HEK293 (cell line): ENCODE measurements at regions not wholly inside any gene's neighbourhood (a gene's known extent, or its start where the extent isn't known, plus 50 kb on each side); places are given as distances from the start of the nearest gene placed in this dataset.

Source experiments
- CTCF ChIA-PET: fragments of 350-600 bp; formaldehyde crosslinking; extraction: SDS; loops from one replicate; lab custom pipeline; 2021; ENCODE audit warnings: antibody characterized with exemption; lab: Yijun Ruan, JAX
- POLR2A ChIA-PET: fragments of 300-600 bp; formaldehyde crosslinking; extraction: SDS; loops from one replicate; lab custom pipeline; 2020; ENCODE audit warnings: antibody characterized with exemption, inconsistent platforms; lab: Yijun Ruan, JAX
- H3K27ac ChIP-seq: fragments of 200-500 bp; sonication (Bioruptor generic); 2 replicates; pipeline ENCODE4 v1.5.1; 2014; ENCODE audit warnings: low read depth, low read length, control low read depth, inconsistent platforms; ENCODE audit errors: extremely low read depth
- H3K36me3 ChIP-seq, 2 experiments: fragments of 200-500 bp in 1 of 2; sonication (Bioruptor generic) in 1 of 2; 1 replicate in 1 of 2; 2 replicates in 1 of 2; pipeline ENCODE4 v1.5.1; 2014 to 2017; ENCODE audit warnings: inconsistent platforms in 2 of 2, low read length in 2 of 2; ENCODE audit not compliant: control insufficient read depth in 2 of 2, insufficient read depth in 1 of 2
- H3K4me1 ChIP-seq: fragments of 200-500 bp; sonication (Bioruptor generic); 2 replicates; pipeline ENCODE4 v1.5.1; 2014; ENCODE audit warnings: mild to moderate bottlenecking, low read length, inconsistent platforms; ENCODE audit not compliant: control insufficient read depth, insufficient read depth
- H3K4me3 ChIP-seq: 2 replicates; pipeline ENCODE4 v1.5.1; 2011; ENCODE audit warnings: low read depth, mild to moderate bottlenecking, control low read depth, low read length, moderate library complexity
- H3K9me3 ChIP-seq: fragments of 200-500 bp; sonication (Bioruptor generic); 2 replicates; pipeline ENCODE4 v1.5.1; 2014; ENCODE audit warnings: low read depth, low read length, inconsistent platforms; ENCODE audit not compliant: control insufficient read depth, insufficient read depth
- GFI1B ChIP-seq: fragments of 450-650 bp; formaldehyde crosslinking; IDR thresholded peaks from 2 replicates; pipeline ENCODE4 v1.5.1; 2016; ENCODE audit warnings: missing biosample characterization, missing genetic modification characterization
- GLI4 ChIP-seq: fragments of 450-650 bp; formaldehyde crosslinking; IDR thresholded peaks from 2 replicates; pipeline ENCODE4 v1.5.1; 2016; ENCODE audit warnings: missing biosample characterization, missing genetic modification characterization
- HOXA7 ChIP-seq: sonication (generic); formaldehyde crosslinking; IDR thresholded peaks from 2 replicates; pipeline ENCODE4 v1.8.1; 2022; ENCODE audit warnings: missing genetic modification reagents, borderline replicate concordance
- KLF7 ChIP-seq: fragments of 450-650 bp; formaldehyde crosslinking; IDR thresholded peaks from 2 replicates; pipeline ENCODE4 v1.5.1; 2016; ENCODE audit warnings: missing biosample characterization, missing genetic modification characterization, borderline replicate concordance
- KLF8 ChIP-seq: fragments of 450-650 bp; formaldehyde crosslinking; IDR thresholded peaks from 2 replicates; pipeline ENCODE4 v1.5.1; 2016; ENCODE audit warnings: missing biosample characterization, missing genetic modification characterization
- MEIS1 ChIP-seq: sonication (generic); formaldehyde crosslinking; IDR thresholded peaks from 2 replicates; pipeline ENCODE4 v1.8.1; 2022; ENCODE audit warnings: missing genetic modification reagents, mild to moderate bottlenecking, borderline replicate concordance
- SP7 ChIP-seq: fragments of 450-650 bp; formaldehyde crosslinking; IDR thresholded peaks from 2 replicates; pipeline ENCODE4 v1.5.1; 2016; ENCODE audit warnings: missing biosample characterization, missing genetic modification characterization
- ZIC2 ChIP-seq: fragments of 450-650 bp; formaldehyde crosslinking; IDR thresholded peaks from 2 replicates; pipeline ENCODE4 v1.5.1; 2016; ENCODE audit warnings: missing biosample characterization, missing genetic modification characterization
- ZNF184 ChIP-seq: fragments of 450-650 bp; IDR thresholded peaks from 2 replicates; pipeline ENCODE4 v1.5.1; 2018; ENCODE audit warnings: missing biosample characterization, mild to moderate bottlenecking, missing genetic modification characterization
- ZNF24 ChIP-seq: fragments of 450-650 bp; formaldehyde crosslinking; IDR thresholded peaks from 2 replicates; pipeline ENCODE4 v1.5.1; 2016; ENCODE audit warnings: missing biosample characterization, missing genetic modification characterization
- ZNF302 ChIP-seq: fragments of 450-650 bp; formaldehyde crosslinking; IDR thresholded peaks from 2 replicates; pipeline ENCODE4 v1.5.1; 2016; ENCODE audit warnings: missing biosample characterization, missing genetic modification characterization, low read depth
- ZNF658 ChIP-seq: fragments of 450-650 bp; formaldehyde crosslinking; IDR thresholded peaks from 2 replicates; pipeline ENCODE4; 2016; ENCODE audit warnings: missing biosample characterization, missing genetic modification characterization
- ZNF747 ChIP-seq: fragments of 450-650 bp; formaldehyde crosslinking; IDR thresholded peaks from 2 replicates; pipeline ENCODE4 v1.5.1; 2016; ENCODE audit warnings: missing biosample characterization, missing genetic modification characterization
- ZNF843 ChIP-seq: fragments of 450-650 bp; formaldehyde crosslinking; IDR thresholded peaks from 2 replicates; pipeline ENCODE4 v1.5.1; 2016; ENCODE audit warnings: missing biosample characterization, missing genetic modification characterization
- ZSCAN23 ChIP-seq: fragments of 450-650 bp; formaldehyde crosslinking; IDR thresholded peaks from 2 replicates; pipeline ENCODE4 v1.5.1; 2016; ENCODE audit warnings: missing biosample characterization, missing genetic modification characterization
- TF ChIP-seq, protein P1 (sequence below): fragments of 450-650 bp; formaldehyde crosslinking; IDR thresholded peaks from 2 replicates; pipeline ENCODE4 v1.5.1; 2017; ENCODE audit warnings: missing biosample characterization, missing genetic modification characterization
- TF ChIP-seq, protein P2 (sequence below): fragments of 450-650 bp; formaldehyde crosslinking; IDR thresholded peaks from 2 replicates; pipeline ENCODE4 v1.5.1; 2016; ENCODE audit warnings: missing biosample characterization, missing genetic modification characterization, borderline replicate concordance
- TF ChIP-seq, protein P3 (sequence below): fragments of 450-650 bp; formaldehyde crosslinking; IDR thresholded peaks from 2 replicates; pipeline ENCODE4 v1.5.1; 2016; ENCODE audit warnings: missing biosample characterization, missing genetic modification characterization

DNA sequence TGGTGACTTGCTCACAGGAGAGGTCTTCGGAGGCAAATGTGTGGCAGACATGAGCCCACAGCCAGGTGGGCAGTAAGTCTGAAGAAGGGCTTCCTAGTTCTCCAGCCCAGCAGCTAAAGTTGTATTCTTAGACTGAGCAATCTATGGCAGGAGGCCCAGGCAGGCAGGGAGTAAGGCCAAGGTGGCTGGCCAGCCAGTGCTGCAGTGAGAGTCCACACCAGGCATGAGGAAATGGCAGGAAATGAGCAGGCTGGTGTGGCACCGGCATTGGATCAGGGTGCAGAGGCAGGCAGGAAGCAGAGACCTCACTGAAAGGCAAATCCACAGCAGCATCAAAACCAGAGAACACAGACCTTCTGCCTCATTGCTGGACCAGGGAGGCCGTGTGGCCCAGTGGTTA is 84.6 kb upstream of the PDE1C start:
- Histone ChIP-seq H3K4me1 (no peaks in the 10 kb centered on the region), H3K4me3 (no peak overlapping the region), H3K36me3 (no peaks in the 10 kb centered on the region), H3K27ac (no peak overlapping the region), H3K9me3 (no peaks in the 10 kb centered on the region)
- ChIA-PET CTCF (interaction anchor here (1.1 kb wide), 1 partner anchor 113 kb away, joined by 3 read pairs; no protein-coding TSS in a partner anchor), POLR2A (no interaction called here)
- no peak for TF ChIP-seq MEIS1 (CRISPR knock-in tag)
- no peak for TF ChIP-seq SP7 (tag by site-specific recombination)
- TF ChIP-seq ZNF302 (tag by site-specific recombination), result no peak
- TF ChIP-seq ZNF658 (tag by site-specific recombination), result no peak
- no peak for TF ChIP-seq HOXA7 (CRISPR knock-in tag)
- no peak for TF ChIP-seq ZNF184 (tag by site-specific recombination)
- TF ChIP-seq ZNF747, result no peak
- no peak for TF ChIP-seq KLF8 (tag by site-specific recombination)
- no peak for TF ChIP-seq KLF7
- no peak for TF ChIP-seq GLI4 (tag by site-specific recombination)
- TF ChIP-seq GFI1B (tag by site-specific recombination), result no peak
- TF ChIP-seq ZSCAN23 (tag by site-specific recombination), result no peak
- TF ChIP-seq ZNF24 (tag by site-specific recombination), result no peak
- TF ChIP-seq, protein P1, sequence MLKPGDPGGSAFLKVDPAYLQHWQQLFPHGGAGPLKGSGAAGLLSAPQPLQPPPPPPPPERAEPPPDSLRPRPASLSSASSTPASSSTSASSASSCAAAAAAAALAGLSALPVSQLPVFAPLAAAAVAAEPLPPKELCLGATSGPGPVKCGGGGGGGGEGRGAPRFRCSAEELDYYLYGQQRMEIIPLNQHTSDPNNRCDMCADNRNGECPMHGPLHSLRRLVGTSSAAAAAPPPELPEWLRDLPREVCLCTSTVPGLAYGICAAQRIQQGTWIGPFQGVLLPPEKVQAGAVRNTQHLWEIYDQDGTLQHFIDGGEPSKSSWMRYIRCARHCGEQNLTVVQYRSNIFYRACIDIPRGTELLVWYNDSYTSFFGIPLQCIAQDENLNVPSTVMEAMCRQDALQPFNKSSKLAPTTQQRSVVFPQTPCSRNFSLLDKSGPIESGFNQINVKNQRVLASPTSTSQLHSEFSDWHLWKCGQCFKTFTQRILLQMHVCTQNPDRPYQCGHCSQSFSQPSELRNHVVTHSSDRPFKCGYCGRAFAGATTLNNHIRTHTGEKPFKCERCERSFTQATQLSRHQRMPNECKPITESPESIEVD (tag by site-specific recombination), result no peak

DNA sequence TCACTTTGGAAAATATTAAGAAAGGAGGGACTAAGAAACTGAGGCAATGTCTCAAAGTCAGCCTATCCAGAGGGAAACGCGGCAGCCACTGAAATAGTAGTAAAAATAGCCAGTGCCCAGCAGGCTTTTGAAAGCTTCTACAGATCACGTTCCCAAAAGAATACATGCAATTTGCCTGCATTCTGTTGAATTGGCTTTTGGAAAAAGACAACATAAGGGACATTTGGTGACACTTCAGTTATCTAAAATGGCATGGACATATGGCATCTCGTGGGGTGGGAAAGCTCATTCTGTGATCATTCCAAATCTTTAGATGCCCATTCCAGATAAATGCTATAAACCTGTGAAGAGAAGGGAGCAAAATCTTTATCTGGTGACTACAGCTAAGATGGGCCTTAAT is 82.8 kb upstream of the PDE1C start:
- Histone ChIP-seq H3K4me3 (no peak overlapping the region), H3K9me3 (no peaks in the 10 kb centered on the region), H3K27ac (no peak overlapping the region), H3K36me3 (no peaks in the 10 kb centered on the region), H3K4me1 (no peaks in the 10 kb centered on the region)
- CTCF ChIA-PET, result no interaction called here
- POLR2A ChIA-PET, result no interaction called here
- TF ChIP-seq ZNF843 (tag by site-specific recombination), result no peak

DNA sequence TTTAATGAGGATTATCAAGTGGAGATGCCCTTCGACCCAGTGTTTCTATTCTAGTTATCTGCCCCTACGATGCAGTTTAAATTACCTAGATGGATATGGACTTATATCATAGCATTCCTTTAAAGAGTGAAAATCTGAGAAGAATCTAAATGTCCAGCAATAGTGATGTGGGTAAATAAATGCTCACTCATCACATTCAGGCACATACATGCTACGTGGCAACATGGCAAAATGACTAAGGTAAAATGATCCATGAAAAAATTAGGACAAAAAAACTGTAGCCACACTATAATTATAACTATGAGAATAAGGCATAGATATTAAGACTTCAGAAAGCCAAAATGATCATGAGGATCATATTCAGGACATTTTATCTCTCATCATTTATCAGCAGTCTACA is 82.4 kb upstream of the PDE1C start:
- Histone ChIP-seq H3K36me3 (no peaks in the 10 kb centered on the region), H3K4me3 (no peak overlapping the region), H3K9me3 (no peaks in the 10 kb centered on the region), H3K4me1 (no peaks in the 10 kb centered on the region), H3K27ac (no peak overlapping the region)
- ChIA-PET POLR2A (no interaction called here), CTCF (no interaction called here)
- TF ChIP-seq, protein P2, sequence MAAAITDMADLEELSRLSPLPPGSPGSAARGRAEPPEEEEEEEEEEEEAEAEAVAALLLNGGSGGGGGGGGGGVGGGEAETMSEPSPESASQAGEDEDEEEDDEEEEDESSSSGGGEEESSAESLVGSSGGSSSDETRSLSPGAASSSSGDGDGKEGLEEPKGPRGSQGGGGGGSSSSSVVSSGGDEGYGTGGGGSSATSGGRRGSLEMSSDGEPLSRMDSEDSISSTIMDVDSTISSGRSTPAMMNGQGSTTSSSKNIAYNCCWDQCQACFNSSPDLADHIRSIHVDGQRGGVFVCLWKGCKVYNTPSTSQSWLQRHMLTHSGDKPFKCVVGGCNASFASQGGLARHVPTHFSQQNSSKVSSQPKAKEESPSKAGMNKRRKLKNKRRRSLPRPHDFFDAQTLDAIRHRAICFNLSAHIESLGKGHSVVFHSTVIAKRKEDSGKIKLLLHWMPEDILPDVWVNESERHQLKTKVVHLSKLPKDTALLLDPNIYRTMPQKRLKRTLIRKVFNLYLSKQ (tag by site-specific recombination), result no peak
- TF ChIP-seq, protein P3, sequence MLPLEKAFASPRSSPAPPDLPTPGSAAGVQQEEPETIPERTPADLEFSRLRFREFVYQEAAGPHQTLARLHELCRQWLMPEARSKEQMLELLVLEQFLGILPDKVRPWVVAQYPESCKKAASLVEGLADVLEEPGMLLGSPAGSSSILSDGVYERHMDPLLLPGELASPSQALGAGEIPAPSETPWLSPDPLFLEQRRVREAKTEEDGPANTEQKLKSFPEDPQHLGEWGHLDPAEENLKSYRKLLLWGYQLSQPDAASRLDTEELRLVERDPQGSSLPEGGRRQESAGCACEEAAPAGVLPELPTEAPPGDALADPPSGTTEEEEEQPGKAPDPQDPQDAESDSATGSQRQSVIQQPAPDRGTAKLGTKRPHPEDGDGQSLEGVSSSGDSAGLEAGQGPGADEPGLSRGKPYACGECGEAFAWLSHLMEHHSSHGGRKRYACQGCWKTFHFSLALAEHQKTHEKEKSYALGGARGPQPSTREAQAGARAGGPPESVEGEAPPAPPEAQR (tag by site-specific recombination), result no peak
- no peak for TF ChIP-seq ZIC2 (tag by site-specific recombination)
